HepG2 (cell line): ENCODE measurements at regions not wholly inside any gene's neighbourhood (a gene's known extent, or its start where the extent isn't known, plus 50 kb on each side); places are given as distances from the start of the nearest gene placed in this dataset.

Experiments used
- ATAC-seq: fragments of 200-7000 bp; cut with Tn5 transposase; 3 replicates; pipeline ENCODE4 v1.9.1; 2020; ENCODE audit warnings: mild to moderate bottlenecking, moderate library complexity
- BruUV-seq: library from RNA; stranded (reverse); fragments of 400-500 nt; replicated peaks from 2 replicates; lab custom pipeline; 2021; lab: Mats Ljungman, UMichigan
- CTCF ChIA-PET: fragments of 300-600 bp; formaldehyde crosslinking; extraction: SDS; loops from one replicate; lab custom pipeline; 2021; ENCODE audit warnings: low total read pairs, inconsistent platforms, low intra/inter-chr PET ratio; lab: Yijun Ruan, JAX
- POLR2A ChIA-PET: fragments of 350-600 bp; sonication (Branson Sonifier 250); formaldehyde crosslinking; loops from one replicate; lab custom pipeline; 2020; ENCODE audit warnings: antibody characterized with exemption, inconsistent platforms; lab: Yijun Ruan, JAX
- DNase-seq: peaks from one replicate; pipeline ENCODE4 v3.0.0-alpha.2; 2015; ENCODE audit warnings: low spot score
- FAIRE-seq: peaks from 3 replicates; lab custom pipeline; 2011; peaks lifted over from hg19 to GRCh38; lab: Jason Lieb, UNC
- H2AFZ ChIP-seq: one replicate; pipeline ENCODE4 v1.6.1; 2011; ENCODE audit warnings: low read length, inconsistent platforms
- H3K27ac ChIP-seq: fragments of 300-600 bp; 3 replicates; pipeline ENCODE4 v1.8.0; 2011; ENCODE audit warnings: mixed run types, mild to moderate bottlenecking, mixed read lengths, low read length, inconsistent platforms; ENCODE audit not compliant: insufficient read depth; ENCODE audit errors: extremely low read length
- H3K27me3 ChIP-seq, 2 experiments: fragments of 200-600 bp in 1 of 2; 2 replicates in 1 of 2; 3 replicates in 1 of 2; pipeline versions ENCODE4 v1.6.0 to v1.8.0; 2011; ENCODE audit warnings: low read length in 2 of 2, mild to moderate bottlenecking in 2 of 2, moderate library complexity in 2 of 2, inconsistent platforms in 1 of 2; ENCODE audit not compliant: insufficient read depth in 2 of 2, control insufficient read depth in 1 of 2
- H3K36me3 ChIP-seq, 2 experiments: fragments of 200-600 bp in 1 of 2; replicated peaks in 1 of 2; 2 replicates in 1 of 2; 3 replicates in 1 of 2; pipeline versions ENCODE4 v1.5.1 to v1.8.0; 2011; ENCODE audit warnings: low read length in 2 of 2, inconsistent platforms in 1 of 2; ENCODE audit not compliant: insufficient read depth in 2 of 2, control insufficient read depth in 1 of 2
- H3K4me1 ChIP-seq: 2 replicates; pipeline ENCODE4 v1.5.1; 2012; ENCODE audit warnings: low read length, inconsistent platforms; ENCODE audit not compliant: insufficient read depth
- H3K4me2 ChIP-seq: 2 replicates; pipeline ENCODE4 v1.6.0; 2011; ENCODE audit warnings: low read depth, low read length, inconsistent platforms
- H3K4me3 ChIP-seq, 3 experiments: fragments of 200-600 bp in 1 of 3; sonication (generic), shearing (Covaris generic) in 1 of 3; replicated peaks in 1 of 3; 2 replicates each; pipeline ENCODE4 v1.5.1; 2011 to 2016; ENCODE audit warnings: low read length in 3 of 3, inconsistent platforms in 2 of 3, low read depth in 2 of 3, mild to moderate bottlenecking in 2 of 3, control low read depth in 1 of 3, mixed read lengths in 1 of 3; ENCODE audit not compliant: insufficient read depth in 1 of 3
- H3K79me2 ChIP-seq: one replicate; pipeline ENCODE4 v1.6.1; 2011; ENCODE audit warnings: low read length, inconsistent platforms; ENCODE audit not compliant: insufficient read depth
- H3K9ac ChIP-seq: 2 replicates; pipeline ENCODE4 v1.6.0; 2011; ENCODE audit warnings: mild to moderate bottlenecking, low read depth, low read length, inconsistent platforms; ENCODE audit not compliant: insufficient read depth
- H3K9me3 ChIP-seq: 2 replicates; pipeline ENCODE4 v1.5.1; 2012; ENCODE audit warnings: mild to moderate bottlenecking, low read length
- H4K20me1 ChIP-seq: 2 replicates; pipeline ENCODE4 v1.6.0; 2011; ENCODE audit warnings: inconsistent platforms, mild to moderate bottlenecking, low read length, moderate library complexity; ENCODE audit not compliant: insufficient read depth
- BCL6 ChIP-seq: IDR thresholded peaks from 2 replicates; pipeline ENCODE4 v1.6.1; 2016; ENCODE audit warnings: missing genetic modification reagents, missing compliant biosample characterization
- FOXO4 ChIP-seq: sonication (generic); formaldehyde crosslinking; conservative IDR thresholded peaks from 2 replicates; pipeline ENCODE4 v1.8.1; 2023; ENCODE audit warnings: missing genetic modification reagents
- HDAC6 ChIP-seq: fragments of 200-600 bp; sonication (generic); IDR thresholded peaks from 2 replicates; pipeline ENCODE4 v1.7.0; 2017; ENCODE audit warnings: mild to moderate bottlenecking, antibody characterized with exemption, low read length, low read depth
- HIVEP1 ChIP-seq: sonication (generic); formaldehyde crosslinking; IDR thresholded peaks from 2 replicates; pipeline ENCODE4 v1.4.0; 2020; ENCODE audit warnings: mild to moderate bottlenecking, missing genetic modification reagents
- MEIS1 ChIP-seq: sonication (generic); formaldehyde crosslinking; IDR thresholded peaks from 2 replicates; pipeline ENCODE4 v1.9.0; 2021; ENCODE audit warnings: mild to moderate bottlenecking, missing genetic modification reagents, moderate library complexity, borderline replicate concordance
- MXD1 ChIP-seq: sonication (generic); formaldehyde crosslinking; IDR thresholded peaks from 2 replicates; pipeline ENCODE4 v1.4.0; 2020; ENCODE audit warnings: mild to moderate bottlenecking, missing genetic modification reagents
- RBAK ChIP-seq: sonication (generic); formaldehyde crosslinking; IDR thresholded peaks from 2 replicates; pipeline ENCODE4 v1.5.1; 2020; ENCODE audit warnings: mild to moderate bottlenecking, missing genetic modification reagents
- YY1 ChIP-seq: IDR thresholded peaks from 2 replicates; pipeline ENCODE4 v1.6.1; 2011; ENCODE audit warnings: low read length, low read depth, moderate library complexity, mild to moderate bottlenecking; ENCODE audit not compliant: insufficient read depth, insufficient replicate concordance
- ZFP1 ChIP-seq: IDR thresholded peaks from 2 replicates; pipeline ENCODE4 v1.6.1; 2016
- ZNF18 ChIP-seq: sonication (generic); formaldehyde crosslinking; IDR thresholded peaks from 2 replicates; pipeline ENCODE4 v1.8.0; 2022; ENCODE audit warnings: mild to moderate bottlenecking, missing genetic modification reagents; ENCODE audit not compliant: insufficient replicate concordance
- ZNF543 ChIP-seq: sonication (generic); formaldehyde crosslinking; IDR thresholded peaks from 2 replicates; pipeline ENCODE4 v1.4.0; 2020; ENCODE audit warnings: mild to moderate bottlenecking, missing genetic modification reagents
- ZNF672 ChIP-seq: sonication (generic); formaldehyde crosslinking; IDR thresholded peaks from 2 replicates; pipeline ENCODE4 v1.8.1; 2022; ENCODE audit warnings: missing genetic modification reagents
- ZNF768 ChIP-seq: sonication (generic); formaldehyde crosslinking; IDR thresholded peaks from 2 replicates; pipeline ENCODE4 v1.4.0; 2020; ENCODE audit warnings: missing genetic modification reagents
- ZNF83 ChIP-seq: sonication (generic); formaldehyde crosslinking; IDR thresholded peaks from 2 replicates; pipeline ENCODE4 v1.4.0; 2020; ENCODE audit warnings: missing genetic modification reagents, mild to moderate bottlenecking, borderline replicate concordance
- WGBS: methylation state at CpG from one replicate; pipeline ENCODE4 v1.1.6; 2017; ENCODE audit warnings: low lambda C conversion rate; 5-methylcytosine and 5-hydroxymethylcytosine counted together
- in situ Hi-C: cut with HindIII; loops from 2 replicates; pipeline ENCODE4 v1.10.0; 2017; ENCODE audit warnings: low pct_unique_long_range_greater_than_20kb; ENCODE audit not compliant: extremely low pct_ligation_motif_present
- intact Hi-C: fragments of 100-400 bp; cut with micrococcal nuclease; formaldehyde crosslinking; loops from one replicate; pipeline ENCODE4 v1.10.0; 2022; ENCODE audit not compliant: unreplicated experiment
- TF ChIP-seq, protein P1 (sequence below): sonication (generic); formaldehyde crosslinking; conservative IDR thresholded peaks from 2 replicates; pipeline ENCODE4 v1.4.0; 2020; ENCODE audit warnings: missing genetic modification reagents

DNA sequence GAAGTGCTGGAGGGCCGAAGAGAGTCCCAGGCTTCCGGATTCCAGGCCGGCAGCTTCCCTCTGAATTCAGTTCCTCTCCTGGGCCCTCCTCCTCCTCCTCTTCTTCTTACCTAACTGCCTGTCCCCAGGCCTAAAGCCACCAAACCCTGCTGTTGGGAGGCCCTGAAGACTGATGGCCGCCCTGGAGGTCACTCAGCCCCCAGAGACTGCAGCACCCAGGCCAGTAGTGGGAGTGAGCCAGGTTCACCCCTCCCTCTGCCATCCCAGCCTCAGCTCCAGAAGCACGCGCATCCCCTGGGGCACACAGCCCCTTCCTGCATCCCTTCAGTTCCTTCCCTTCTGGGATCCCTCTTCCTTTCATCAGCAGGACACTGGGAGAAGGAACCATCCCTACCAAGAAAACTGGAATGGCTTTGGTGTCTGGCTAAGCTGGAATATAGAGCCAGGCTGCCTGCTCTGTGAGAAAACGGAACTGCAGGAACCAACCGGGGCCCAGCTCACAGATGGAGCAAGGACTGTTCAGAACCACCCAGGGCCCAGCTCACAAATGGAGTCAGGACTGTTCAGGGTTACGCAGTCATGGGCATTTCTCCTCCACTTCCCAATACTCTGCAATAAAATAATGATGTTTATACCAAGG is 127.4 kb downstream of the NDUFA10 start:
- Histone ChIP-seq H3K27me3 (peaks cover 7 to 40% of the 10 kb centered on the region in 2 experiments; a peak in 4 of 5 replicates), H3K4me1 (no peaks in the 10 kb centered on the region), H3K9me3 (no peaks in the 10 kb centered on the region), H3K36me3 (no peaks in the 10 kb centered on the region), H3K27ac (no peak overlapping the region), H4K20me1 (no peaks in the 10 kb centered on the region), H3K9ac (no peak overlapping the region), H2AFZ (no peak overlapping the region), H3K4me3 (no peak overlapping the region), H3K4me2 (no peak overlapping the region), H3K79me2 (no peaks in the 10 kb centered on the region)
- FAIRE-seq = no peak
- in situ Hi-C loops = no loop called here
- intact Hi-C loops = no loop called here
- WGBS = 56% methylated on average over 9 of the region's 9 CpGs
- ChIA-PET CTCF (no interaction called here), POLR2A (no interaction called here)
- DNase-seq = no peak
- no TSS peak for BruUV-seq
- TF ChIP-seq ZNF83 (CRISPR knock-in tag) (no peak), HDAC6 (no peak), HIVEP1 (CRISPR knock-in tag) (no peak), ZFP1 (CRISPR knock-in tag) (no peak), FOXO4 (no peak), ZNF543 (CRISPR knock-in tag) (no peak), MXD1 (CRISPR knock-in tag) (no peak), ZNF768 (CRISPR knock-in tag) (no peak), RBAK (no peak), ZNF672 (CRISPR knock-in tag) (no peak), YY1 (no peak), BCL6 (no peak), MEIS1 (CRISPR knock-in tag) (no peak), ZNF18 (CRISPR knock-in tag) (no peak)
- TF ChIP-seq, protein P1, sequence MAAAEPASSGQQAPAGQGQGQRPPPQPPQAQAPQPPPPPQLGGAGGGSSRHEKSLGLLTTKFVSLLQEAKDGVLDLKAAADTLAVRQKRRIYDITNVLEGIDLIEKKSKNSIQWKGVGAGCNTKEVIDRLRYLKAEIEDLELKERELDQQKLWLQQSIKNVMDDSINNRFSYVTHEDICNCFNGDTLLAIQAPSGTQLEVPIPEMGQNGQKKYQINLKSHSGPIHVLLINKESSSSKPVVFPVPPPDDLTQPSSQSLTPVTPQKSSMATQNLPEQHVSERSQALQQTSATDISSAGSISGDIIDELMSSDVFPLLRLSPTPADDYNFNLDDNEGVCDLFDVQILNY (CRISPR knock-in tag) = no peak
- ATAC-seq = no peak
